Renal cortex interstitium (tissue), 11 donors: ENCODE measurements at regions not wholly inside any gene's neighbourhood (a gene's known extent, or its start where the extent isn't known, plus 50 kb on each side); places are given as distances from the start of the nearest gene placed in this dataset.
A peak's percentile ranks its signal among the peaks of the same experiment; 100 is the strongest.

Source experiments
- DNase-seq, 11 donors: peaks; one replicate each; pipeline ENCODE4 v3.0.0-alpha.2; 2013; ENCODE audit warnings: low read depth in 9 of 11, low spot score in 4 of 11; ENCODE audit errors: extremely low read depth in 1 of 11

DNA sequence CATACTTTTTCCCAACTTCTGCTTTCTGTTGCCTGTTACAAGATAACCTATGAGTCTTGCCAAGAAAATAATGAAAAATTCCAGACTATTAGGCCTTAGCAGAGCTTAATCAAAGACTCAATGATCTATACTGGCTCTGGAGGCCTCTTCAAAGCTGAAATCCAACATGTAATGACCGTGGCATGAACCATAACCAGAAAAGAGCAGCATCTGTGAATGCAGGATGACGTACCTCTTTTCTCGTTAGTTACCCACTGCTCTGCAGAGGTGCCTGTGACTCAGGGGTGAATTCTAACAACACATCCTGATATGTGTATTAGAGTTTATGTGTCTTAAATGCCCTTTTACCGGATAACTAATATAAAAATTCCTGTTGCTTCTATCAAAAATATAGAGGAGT, 645.4 kb downstream of the PRELID2 start:
- DNase-seq: no peak

DNA sequence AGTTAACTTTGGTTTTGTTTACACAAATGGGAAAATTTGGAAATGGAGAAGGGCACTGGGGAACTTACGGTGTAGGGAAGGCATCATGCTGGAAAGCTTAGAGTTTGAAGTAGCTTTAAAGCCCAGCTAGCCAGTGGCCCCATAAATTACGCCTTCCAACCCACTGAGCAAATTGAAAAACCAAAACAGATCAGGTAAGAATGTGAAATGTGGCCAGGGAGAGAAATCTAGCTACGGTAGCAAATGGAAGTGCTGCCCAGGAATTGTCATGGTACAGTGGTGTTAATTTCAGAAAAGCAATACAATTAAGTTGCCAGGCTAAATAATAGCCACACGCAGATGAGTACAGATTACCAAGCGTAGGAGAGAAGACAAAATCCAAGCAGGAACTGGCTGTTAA, 654.8 kb downstream of the PRELID2 start:
- DNase-seq: peak in 4 of 11 donors; percentile 8 to 18 (median 13)

GRCh38 chr5:145178641-145179523, 656.3 kb downstream of the PRELID2 start:
- DNase-seq: no peak

DNA sequence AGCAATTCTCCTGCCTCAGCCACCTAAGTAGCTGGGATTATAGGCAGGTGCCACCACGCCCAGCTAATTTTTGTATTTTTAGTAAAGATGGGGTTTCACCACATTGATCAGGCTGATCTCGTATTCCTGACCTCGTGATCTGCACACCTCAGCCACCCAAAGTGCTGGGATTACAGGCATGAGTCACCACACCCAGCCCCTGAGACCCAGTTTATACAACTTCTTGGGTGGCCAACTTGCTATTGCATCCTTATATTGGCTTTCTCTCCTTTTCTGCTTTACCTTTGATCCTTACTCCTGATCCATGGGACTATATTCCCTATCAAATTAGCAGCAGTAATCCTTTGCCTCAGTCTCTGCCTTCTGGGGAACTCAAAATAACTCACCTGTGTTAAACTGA, 659.1 kb downstream of the PRELID2 start:
- DNase-seq: no peak

- DNase-seq: no peak
These were observed 669.0 kb downstream of the PRELID2 start for GRCh38 chr5:145166110-145166509.

- DNase-seq: no peak
These were observed 671.3 kb downstream of the PRELID2 start for GRCh38 chr5:145163876-145164275.

- DNase-seq: no peak
These were observed 672.5 kb downstream of the PRELID2 start for GRCh38 chr5:145162626-145163025.

GRCh38 chr5:145161391-145161790, 673.8 kb downstream of the PRELID2 start:
- no peak for DNase-seq

GRCh38 chr5:145160679-145161078, 674.5 kb downstream of the PRELID2 start:
- DNase-seq: no peak

DNA sequence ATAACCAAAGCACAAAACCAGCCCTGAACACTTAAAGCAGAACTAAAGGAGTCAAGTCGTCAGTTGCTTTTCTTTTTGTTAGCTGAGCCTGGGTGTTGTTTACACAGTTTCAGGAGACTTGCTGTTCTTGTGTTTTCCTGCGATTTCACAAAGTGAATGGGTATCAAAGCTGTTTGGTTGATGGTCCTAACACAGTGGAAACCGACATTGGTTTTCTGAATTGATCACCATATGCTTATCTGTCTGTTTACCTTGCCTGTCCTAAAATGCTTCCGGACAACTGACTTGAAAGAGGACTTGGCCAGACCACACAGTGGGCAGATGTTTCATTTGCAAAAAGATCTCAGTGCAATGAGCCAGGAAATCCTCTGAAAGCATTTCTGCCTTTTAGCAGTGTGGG, 676.4 kb downstream of the PRELID2 start:
- DNase-seq: no peak

DNA sequence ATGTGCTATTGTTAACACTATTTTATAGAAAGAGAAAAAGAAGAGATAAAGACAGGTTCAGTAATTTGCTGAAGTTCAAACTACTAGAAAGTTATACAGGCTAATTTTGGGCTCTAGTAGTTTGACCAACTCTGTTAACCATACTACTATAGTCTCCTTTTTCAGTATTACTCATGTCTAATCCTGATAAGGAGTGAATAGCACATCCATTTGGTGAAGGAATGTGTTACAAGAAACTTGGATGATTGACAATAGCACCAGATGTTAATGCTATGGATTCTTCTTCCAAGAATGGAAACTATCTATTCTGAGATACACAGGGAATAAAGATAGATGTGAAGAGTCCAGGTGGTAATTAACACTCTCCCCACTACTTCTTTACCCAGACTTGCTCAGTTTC, 677.3 kb downstream of the PRELID2 start:
- no peak for DNase-seq

DNA sequence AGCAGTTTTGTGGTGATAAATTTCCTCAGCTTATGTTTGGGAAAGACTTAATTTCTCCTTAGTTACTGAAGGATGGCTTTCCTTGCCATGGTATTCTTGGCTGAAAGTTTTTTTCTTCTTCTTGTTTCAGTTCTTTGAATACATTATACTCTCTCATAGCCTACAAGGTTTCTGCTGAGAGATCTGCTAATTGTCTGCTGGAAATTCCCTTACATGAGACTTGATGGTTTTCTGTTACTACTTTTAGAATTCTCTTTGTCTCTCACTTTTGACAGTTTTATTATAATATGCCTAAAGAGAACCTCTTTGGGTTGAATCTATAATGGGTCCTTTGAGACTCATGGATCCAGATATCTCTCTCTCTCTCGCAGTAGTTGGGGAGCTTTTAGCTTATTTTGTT, 693.6 kb downstream of the PRELID2 start:
- no peak for DNase-seq

- DNase-seq: no peak
These were observed 704.1 kb downstream of the PRELID2 start for GRCh38 chr5:145130996-145131395.

- no peak for DNase-seq
These were observed 705.3 kb downstream of the PRELID2 start for GRCh38 chr5:145129797-145130196.

DNA sequence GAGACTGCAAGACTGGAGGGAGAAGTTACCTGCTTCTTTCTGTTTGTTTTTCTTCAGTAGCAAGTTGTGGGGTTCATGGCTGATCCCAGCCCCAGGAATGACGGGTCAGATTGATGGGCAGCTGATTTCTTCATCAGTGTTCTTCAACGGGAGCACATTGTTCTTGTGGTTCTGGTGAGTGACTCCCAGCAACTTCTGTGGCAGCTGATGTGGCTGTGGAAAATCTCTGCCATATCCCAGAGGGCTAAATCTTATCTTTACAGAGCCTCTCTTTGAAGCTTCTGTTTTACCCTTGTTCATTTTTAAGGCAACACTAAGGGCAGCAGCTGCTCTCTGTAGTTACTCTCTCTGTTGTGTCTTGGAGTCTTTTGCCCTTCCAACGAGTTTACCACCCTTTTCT, 710.3 kb downstream of the PRELID2 start:
- no peak for DNase-seq

DNA sequence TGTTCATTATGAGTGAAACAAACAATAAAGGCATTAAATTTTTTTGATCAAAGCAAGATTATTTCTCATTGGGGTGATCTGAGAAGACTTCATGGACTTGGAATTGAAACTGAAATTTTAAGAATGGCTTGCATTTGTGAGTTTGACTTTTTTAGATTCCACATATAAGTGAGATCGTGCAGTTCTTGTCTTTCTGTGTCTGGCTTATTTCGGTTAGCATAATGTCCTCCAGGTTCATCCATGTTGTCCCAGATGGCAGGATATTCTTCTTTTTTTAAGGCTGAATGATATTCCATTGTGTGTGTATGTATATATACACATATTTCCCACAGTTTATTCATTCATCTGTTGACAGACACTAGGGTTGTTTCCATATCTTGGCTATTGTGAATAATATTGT, 716.5 kb downstream of the PRELID2 start:
- DNase-seq: no peak

GRCh38 chr5:145118127-145118526, 717.0 kb downstream of the PRELID2 start:
- no peak for DNase-seq

DNA sequence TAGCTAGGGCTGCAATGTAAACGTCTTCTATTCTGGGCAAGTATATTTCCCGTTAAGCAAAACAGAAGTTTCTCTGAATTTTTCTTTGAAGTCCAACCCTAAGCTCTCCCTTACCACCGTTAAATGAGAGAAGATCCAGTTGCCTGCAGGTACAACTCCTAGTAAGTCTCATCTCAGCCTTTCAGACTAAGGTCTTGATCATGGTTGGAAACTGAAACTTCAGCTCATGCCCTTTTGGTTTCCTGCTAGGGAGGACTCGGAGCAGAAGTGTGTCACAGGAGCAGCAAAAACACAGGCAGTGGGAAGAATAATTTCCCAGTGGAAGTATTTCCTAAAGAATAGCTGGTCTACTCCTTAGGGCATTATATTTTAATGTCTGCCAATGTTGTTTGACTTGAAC, 717.9 kb downstream of the PRELID2 start:
- no peak for DNase-seq

GRCh38 chr5:145111420-145111819, 723.7 kb downstream of the PRELID2 start:
- DNase-seq: no peak

DNA sequence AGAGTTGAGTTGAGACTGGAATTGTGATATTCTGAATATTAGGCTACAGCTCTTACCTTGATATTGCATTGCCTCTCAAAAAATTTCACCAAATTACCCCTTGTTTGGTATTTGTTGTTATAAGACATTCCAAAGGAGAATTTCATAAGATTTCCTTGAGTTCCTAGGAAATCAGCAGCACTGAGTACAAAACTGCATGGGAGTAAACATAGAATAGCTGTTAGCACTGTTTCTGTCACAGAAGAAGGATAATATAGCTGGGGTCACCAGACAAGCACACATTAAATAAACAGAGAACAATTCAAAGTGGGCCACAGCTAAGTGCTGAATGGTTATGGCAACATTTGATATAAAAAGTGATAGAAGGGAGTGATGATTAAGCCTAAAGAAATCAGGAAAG, 724.3 kb downstream of the PRELID2 start:
- DNase-seq: no peak

GRCh38 chr5:145110181-145110580, 725.0 kb downstream of the PRELID2 start:
- no peak for DNase-seq
